Islet precursor cell (in vitro differentiated cells): ENCODE measurements at regions not wholly inside any gene's neighbourhood (a gene's known extent, or its start where the extent isn't known, plus 50 kb on each side); places are given as distances from the start of the nearest gene placed in this dataset.

Experiments used
- DNase-seq: peaks from one replicate; pipeline ENCODE4 v3.0.0-alpha.2; 2018

DNA sequence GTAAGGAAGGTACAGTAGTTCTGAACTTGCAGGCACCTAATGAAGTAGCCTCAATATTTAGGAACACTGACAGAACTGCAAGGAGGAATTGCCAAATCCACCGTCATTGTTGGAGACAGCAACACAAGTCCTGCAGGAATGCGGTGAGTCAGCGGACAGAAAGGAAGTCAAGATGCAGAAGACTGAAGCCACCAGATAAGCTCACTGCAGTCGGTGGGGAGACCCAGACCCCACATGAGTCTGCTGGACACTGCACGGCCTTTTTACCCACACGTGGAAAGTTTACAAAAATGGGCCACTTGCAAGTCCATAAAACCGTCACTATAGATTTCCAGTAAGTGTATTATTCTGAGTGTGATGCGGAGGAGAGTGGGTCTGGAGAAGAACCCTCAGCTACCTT, 1471.6 kb downstream of the TBC1D22A start:
- DNase-seq = peak; percentile 78

GRCh38 chr22:48233586-48233985, 1471.1 kb downstream of the TBC1D22A start:
- DNase-seq = no peak

DNA sequence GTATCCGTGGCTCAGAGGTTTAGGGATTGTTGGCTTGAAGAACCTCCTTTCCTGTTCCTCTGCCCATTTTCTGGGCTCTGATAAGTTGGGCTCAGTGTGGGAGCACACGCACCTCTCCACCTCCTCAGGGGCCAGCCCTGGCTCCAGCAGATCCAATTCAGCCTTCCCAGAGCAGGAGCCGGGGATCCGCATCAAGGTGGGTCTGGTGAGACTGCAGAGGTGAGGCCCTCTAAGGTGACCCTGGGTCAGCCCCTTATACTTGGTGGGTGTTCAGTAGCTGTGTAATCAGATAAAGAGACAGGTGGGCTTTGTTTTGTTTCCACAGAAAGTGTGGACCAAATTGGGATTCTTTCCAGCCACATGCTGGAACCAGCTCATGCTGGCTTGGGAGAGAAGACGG, 1466.0 kb downstream of the TBC1D22A start:
- DNase-seq = no peak

DNA sequence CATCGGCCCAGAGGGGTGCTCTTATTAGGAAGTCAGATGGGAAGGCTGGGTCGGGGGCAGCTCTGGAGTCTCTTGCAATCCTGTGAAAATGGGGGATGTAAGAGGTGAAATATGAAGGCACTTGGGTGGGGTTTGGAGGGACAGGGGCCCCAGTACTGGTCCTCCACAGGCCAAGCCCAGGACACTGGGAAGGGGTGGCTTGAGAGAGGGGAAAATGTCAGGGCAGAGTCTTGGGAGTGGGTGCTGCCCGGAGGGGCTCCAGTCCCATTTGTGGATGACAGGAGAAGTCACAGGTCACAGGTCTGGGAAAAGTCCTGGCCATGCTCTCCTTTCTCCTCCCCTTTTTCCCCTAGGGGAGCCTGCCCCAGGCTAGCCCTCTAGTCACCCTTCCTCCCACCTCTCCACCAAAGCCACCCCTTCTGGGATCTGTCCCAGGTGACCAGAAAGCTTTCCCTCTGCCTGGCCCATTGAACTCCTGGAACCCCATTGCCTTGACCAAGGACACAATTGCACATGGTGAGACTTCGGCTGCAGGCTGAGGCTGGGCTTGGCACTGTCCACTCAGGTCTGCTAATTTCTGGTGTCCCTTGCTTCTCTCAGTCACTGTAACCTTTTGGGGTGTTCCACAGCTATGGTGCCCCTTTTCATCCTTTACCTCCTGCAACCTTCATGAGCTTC, 1465.0 kb downstream of the TBC1D22A start:
- DNase-seq = no peak

GRCh38 chr22:48226026-48227013, 1463.9 kb downstream of the TBC1D22A start:
- DNase-seq = no peak

- no peak for DNase-seq
These were observed 1461.9 kb downstream of the TBC1D22A start for GRCh38 chr22:48224332-48224731.

DNA sequence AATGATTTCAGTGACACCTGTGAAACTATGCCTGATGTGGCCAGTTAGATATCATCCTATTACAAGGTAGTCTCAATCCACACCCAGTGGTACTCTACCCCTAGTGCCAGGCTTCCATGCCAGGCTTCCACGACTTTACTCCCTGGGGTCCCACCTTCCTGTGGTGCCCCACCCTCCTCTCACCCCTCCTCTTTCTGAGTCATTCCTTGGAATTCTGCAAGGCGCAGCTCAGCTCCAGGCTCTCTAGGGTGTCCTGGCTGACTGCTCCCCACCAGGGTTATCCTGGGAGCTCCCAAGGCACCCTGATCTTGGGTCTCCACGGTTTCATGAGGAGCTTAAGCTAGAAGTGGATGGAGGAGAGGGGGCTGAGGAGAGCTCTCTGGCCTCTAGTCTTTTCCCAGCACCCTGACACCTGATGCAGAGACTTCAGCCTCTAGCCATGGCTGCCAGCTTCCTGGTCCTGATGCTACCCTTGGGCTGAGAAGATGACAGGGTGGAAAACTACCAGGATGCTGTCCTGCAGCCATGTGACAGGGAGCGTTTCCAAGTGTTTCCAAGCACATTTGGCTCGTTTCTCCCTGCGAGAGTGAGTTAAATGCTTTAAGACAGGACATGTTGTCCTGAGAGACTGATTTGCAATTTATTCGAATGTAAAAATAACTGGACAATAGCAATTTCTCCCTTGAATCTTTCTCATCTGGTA, 1461.2 kb downstream of the TBC1D22A start:
- no peak for DNase-seq

GRCh38 chr22:48222742-48223487, 1460.5 kb downstream of the TBC1D22A start:
- DNase-seq = no peak

DNA sequence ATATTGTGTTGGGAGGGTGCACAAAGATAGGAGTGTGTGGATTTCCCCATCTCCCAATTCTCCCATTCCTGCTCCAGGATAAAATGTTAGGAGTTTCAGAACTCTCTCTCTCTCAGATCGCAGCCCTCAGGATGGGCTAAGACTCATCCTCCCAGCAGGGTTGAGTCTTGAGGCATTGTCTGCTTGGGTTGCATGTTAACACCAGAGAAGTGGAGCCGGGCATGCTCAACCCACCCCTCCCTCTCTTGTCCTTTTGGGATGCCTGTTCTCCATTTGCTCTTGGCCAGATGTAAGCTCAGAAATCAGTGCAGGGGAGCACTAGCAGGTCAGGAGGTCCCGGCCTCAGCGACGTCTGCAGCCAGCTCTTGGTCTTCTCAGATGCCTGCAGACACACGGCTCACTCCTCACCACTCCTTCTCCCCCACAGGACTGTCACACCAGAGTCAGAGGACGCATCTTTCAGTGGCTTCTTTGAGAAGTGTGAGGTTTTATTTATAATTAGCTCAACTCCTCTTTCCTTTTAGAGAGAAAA, 1456.5 kb downstream of the TBC1D22A start:
- DNase-seq = no peak

DNA sequence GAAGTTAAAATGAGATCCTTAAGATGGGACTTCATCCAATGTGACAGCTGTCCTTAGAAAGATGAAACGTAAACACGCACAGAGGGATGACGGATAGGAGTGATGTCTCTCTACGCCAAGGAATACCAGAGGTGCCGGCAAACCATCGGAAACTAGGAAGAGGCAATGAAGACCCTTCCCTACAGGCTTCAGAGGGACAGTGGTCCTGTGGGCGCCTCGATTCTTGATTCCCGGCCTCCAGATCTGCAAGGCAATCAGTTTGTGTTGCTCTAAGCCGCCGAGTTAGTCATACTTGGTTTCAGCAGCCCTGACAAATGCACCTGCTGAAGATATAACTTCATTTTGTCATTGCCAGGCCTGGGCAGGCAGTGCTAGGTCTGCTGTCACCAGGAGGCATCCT, 1455.1 kb downstream of the TBC1D22A start:
- no peak for DNase-seq

- no peak for DNase-seq
These were observed 1450.3 kb downstream of the TBC1D22A start for GRCh38 chr22:48212727-48213126.

- no peak for DNase-seq
These were observed 1448.4 kb downstream of the TBC1D22A start for GRCh38 chr22:48210812-48211211.

DNA sequence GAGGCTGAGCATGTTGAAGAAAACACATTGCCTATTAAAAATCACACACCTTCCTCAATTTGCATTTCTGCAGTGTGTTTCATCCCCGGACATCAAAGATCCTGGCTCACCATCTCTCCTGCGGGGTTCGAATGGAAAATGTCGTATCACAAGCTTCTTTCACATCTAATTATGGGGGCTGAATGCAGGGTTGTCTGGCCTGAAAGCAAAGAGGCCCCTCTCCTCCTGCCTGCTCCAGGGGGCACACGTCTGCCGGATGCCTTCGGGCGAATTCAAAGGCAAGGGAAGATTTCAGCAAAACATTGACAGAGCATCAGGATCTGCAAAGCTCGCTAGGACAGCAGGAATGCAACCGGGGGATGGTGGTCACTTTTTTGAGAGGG, 1447.7 kb downstream of the TBC1D22A start:
- no peak for DNase-seq

GRCh38 chr22:48209473-48210197, 1447.2 kb downstream of the TBC1D22A start:
- no peak for DNase-seq

GRCh38 chr22:48208894-48209293, 1446.4 kb downstream of the TBC1D22A start:
- DNase-seq = no peak

DNA sequence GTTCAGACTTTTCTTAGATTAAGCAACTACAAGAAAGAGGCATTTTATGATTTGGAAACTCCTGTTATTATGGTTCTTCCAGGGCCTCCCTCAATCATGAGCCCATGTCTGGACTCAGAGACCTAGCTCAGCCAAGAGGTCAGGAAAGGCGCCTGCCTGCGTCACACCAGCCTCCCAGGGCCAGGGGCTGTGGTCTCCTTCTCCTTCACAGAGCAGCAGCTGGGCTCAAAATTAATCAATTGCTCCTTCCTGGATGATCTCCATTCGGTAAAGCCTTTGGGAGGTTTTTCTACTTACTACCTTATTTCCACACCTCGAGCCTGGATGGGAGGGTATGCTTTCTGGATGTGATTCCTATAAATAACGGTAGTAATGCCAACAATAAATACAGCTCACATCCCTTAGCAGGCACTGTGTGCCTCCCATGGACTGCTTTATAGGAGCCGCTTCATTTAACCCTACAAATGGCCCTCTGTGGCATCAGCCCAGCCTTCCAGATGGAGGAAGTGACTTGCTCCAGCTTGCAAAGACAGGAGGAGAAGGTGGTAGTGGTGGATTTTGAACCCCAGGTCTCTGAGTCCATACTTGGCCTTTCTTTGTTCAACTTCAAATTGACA, 1445.6 kb downstream of the TBC1D22A start:
- DNase-seq = no peak

DNA sequence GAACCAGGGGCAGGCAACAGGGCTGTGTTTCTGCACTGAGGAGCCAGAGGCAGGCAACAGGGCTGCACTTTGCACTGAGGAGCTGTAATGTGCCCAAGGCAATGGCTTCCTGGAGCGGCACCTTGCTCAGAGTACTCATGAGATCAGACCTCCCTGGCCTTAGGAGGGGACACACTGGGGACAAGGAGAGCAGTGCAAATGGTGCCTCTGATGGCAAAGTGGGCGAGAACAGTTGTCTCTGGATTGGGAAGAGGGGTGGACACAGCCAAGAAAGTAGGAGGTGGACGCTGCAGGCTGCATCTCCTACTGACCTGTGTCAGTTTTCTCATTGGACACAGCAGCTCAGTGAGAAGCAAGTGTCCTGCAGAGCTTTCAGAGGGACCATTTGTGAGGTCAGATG, 1443.3 kb downstream of the TBC1D22A start:
- no peak for DNase-seq

DNA sequence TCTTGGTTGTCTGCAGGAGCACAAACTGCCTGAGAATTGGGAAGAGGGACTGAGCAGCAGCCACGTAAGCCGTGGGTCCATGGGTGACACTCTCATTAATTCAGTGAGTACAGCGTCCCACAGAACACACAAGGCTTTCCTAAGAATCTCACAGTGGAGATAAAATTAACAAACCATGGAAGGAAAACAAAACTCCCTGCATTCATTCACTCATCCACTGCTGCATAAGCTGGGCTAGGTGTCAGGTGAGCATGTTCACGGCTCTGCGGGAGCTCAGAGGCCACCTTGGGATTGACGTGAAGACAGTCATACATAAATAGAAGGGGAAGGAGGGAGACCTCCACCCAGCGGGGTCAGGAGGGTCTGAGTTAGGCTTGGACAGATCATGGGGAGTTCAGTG, 1442.7 kb downstream of the TBC1D22A start:
- DNase-seq = no peak

DNA sequence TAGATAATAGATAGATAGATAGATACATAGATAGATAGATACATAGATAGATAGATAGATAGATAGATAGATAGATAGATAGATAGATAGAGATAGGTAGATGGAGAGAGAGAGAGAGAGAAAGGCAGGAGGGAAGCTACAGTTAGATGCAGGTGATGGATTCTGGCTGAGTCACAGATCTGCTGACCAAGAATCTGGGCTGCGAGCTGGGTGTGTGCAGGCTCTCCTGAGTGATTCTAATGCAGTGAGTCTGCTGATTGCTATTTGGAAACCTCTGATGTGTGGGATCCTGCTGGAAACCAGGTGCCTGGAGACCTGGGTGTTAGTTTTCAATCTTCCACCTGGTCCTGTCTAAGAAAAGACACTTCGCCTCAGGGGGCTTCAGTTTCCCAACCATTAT, 1441.8 kb downstream of the TBC1D22A start:
- peak; percentile 57 for DNase-seq

DNA sequence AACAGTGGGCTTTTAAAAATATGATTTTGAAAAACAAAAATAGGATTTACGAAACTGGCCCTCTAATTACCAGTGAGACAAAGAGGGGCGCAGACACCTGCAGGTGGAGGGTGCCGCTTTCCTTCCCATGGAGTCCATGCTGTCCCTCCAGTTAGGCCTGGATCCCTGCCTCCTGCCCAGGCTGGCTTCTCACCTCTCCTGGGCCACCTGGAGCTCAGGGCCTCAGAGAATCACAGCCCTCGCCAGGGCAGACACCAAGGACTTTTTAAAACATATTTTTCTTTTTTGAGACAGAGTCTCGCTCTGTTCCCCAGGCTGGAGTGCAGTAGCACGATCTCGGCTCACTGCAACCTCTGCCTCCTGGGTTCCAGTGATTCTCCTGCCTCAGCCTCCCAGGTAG, 1437.2 kb downstream of the TBC1D22A start:
- DNase-seq = no peak
